ENCODE measurements at regions not wholly inside any gene's neighbourhood (a gene's known extent, or its start where the extent isn't known, plus 50 kb on each side); places are given as distances from the start of the nearest gene placed in this dataset.

DNA sequence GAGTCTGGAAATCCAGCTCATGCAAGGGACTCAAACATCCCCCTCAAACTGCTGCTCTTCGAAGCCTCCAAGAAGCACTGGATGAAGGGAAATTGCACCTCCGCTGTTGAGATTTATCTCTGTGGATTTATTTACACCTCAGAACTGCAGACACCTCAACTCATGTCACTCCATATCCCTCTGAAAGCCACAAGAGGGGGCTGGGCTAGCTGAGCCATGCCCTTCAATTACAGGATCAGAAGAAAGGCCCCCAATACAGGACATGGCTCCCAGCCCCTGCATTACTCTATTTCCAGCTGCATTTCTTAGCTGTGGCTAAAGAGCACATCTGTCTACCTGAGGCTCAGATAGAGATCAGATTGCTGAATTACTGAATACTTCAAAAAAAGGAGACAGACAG, 103.1 kb upstream of the DYNLRB2 start:
- Histone ChIP-seq H3K27me3 (peaks cover 6% of the 10 kb centered on the region), H3K36me3 (no peaks in the 10 kb centered on the region), H3K4me3 (no peak overlapping the region), H3K27ac (no peak overlapping the region), H3K9me3 (no peaks in the 10 kb centered on the region), H3K4me1 (no peaks in the 10 kb centered on the region)
- no peak for ATAC-seq
- 60 to 75% methylated on average over 1 to 2 of the region's 2 CpGs for WGBS, 2 donors (ENCODE audit: low coverage in 1 of 2)
- no peak for TF ChIP-seq EP300 (IDR thresholded peaks at IDR 0.05)
- TF ChIP-seq, protein P1, sequence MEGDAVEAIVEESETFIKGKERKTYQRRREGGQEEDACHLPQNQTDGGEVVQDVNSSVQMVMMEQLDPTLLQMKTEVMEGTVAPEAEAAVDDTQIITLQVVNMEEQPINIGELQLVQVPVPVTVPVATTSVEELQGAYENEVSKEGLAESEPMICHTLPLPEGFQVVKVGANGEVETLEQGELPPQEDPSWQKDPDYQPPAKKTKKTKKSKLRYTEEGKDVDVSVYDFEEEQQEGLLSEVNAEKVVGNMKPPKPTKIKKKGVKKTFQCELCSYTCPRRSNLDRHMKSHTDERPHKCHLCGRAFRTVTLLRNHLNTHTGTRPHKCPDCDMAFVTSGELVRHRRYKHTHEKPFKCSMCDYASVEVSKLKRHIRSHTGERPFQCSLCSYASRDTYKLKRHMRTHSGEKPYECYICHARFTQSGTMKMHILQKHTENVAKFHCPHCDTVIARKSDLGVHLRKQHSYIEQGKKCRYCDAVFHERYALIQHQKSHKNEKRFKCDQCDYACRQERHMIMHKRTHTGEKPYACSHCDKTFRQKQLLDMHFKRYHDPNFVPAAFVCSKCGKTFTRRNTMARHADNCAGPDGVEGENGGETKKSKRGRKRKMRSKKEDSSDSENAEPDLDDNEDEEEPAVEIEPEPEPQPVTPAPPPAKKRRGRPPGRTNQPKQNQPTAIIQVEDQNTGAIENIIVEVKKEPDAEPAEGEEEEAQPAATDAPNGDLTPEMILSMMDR (IDR thresholded peaks at IDR 0.05), result no peak
- TF ChIP-seq POLR2AphosphoS5 (IDR thresholded peaks at IDR 0.05), result no peak
- no peak for TF ChIP-seq POLR2A (IDR thresholded peaks at IDR 0.05)

DNA sequence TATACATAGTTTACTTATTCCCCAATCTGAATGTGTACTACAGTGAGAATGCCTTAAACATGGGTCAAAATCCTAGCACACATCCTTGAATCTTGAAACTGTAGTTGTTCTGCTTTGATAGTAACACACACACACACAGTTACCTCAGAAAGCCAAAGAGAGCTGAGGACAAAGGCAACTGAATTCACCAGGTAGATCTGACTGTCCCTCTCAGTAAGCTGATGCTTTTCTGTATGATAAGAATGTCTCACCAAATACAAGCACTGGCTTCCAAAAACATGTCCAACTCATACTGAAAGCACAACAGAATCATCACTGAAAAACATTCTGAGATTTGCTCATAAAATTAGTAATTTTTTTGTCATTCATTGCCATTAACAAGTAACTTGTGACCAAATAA, 104.3 kb upstream of the DYNLRB2 start:
- Histone ChIP-seq H3K4me1 (no peaks in the 10 kb centered on the region), H3K27me3 (peaks cover 6% of the 10 kb centered on the region), H3K4me3 (no peak overlapping the region), H3K9me3 (no peaks in the 10 kb centered on the region), H3K27ac (no peak overlapping the region), H3K36me3 (no peaks in the 10 kb centered on the region)
- TF ChIP-seq POLR2A (IDR thresholded peaks at IDR 0.05) (no peak), POLR2AphosphoS5 (IDR thresholded peaks at IDR 0.05) (no peak), EP300 (IDR thresholded peaks at IDR 0.05) (no peak)
- TF ChIP-seq, protein P1 (IDR thresholded peaks at IDR 0.05), result no peak
- ATAC-seq, result no peak

DNA sequence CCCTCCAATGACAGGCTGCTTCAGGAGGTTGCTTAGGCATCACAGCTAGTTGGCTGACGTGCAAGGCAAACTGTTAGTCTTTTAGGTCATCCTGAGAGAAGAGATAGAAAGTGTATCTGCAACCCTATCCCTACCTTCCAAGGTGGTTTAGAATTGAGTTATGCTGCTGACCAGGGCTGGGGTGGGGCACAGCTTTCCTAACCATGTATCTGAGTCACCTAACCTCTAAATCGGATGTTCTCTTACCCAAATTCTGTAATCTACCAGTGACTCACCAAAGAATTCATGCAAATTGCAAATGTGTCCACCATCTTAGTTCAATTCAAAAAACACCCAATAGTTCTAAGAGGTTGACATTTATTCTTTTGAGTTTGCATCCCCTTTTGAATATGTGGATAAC, 107.2 kb upstream of the DYNLRB2 start:
- Histone ChIP-seq H3K27me3 (peaks cover 6% of the 10 kb centered on the region), H3K4me1 (no peaks in the 10 kb centered on the region), H3K9me3 (peaks cover 0 to 8% (median 0%) of the 10 kb centered on the region in 3 donors), H3K27ac (no peak overlapping the region), H3K4me3 (no peak overlapping the region), H3K36me3 (no peaks in the 10 kb centered on the region)
- no peak for TF ChIP-seq POLR2AphosphoS5 (IDR thresholded peaks at IDR 0.05)
- ATAC-seq, result no peak
- 60 to 72% methylated on average over 1 to 2 of the region's 2 CpGs for WGBS, 2 donors (ENCODE audit: low coverage in 1 of 2)

DNA sequence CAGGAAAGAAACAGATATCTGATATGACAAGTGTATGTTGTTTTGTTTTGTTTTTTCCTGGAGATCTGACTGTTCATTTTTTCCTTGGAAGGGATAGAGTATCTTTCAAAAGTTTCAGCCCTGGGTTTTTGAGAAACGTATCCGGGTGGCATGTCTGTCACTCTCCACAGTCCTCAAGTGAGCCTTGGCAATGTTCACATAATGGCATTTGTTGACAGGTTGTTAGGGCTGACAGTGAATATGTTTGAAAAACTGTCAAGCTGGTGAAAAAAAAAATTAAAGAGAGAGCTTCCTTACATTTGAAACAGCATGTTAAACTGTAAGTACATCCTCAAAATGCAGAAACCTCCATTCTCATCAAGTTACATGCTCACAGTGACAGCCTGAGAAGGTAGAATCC, 113.0 kb upstream of the DYNLRB2 start:
- Histone ChIP-seq H3K4me1 (no peaks in the 10 kb centered on the region), H3K9me3 (peaks cover 0 to 8% (median 0%) of the 10 kb centered on the region in 3 donors), H3K27ac (no peak overlapping the region), H3K27me3 (no peaks in the 10 kb centered on the region), H3K4me3 (no peak overlapping the region), H3K36me3 (no peaks in the 10 kb centered on the region)
- WGBS, 2 donors (ENCODE audit: low coverage in 1 of 2), result 82% methylated on average over 2 of the region's 2 CpGs; no CpG with 5 or more reads in 1 of the 2 donors
- no peak for ATAC-seq
- TF ChIP-seq POLR2A (IDR thresholded peaks at IDR 0.05) (no peak), EP300 (IDR thresholded peaks at IDR 0.05) (no peak), POLR2AphosphoS5 (IDR thresholded peaks at IDR 0.05) (no peak)
- TF ChIP-seq, protein P1 (IDR thresholded peaks at IDR 0.05), result no peak

DNA sequence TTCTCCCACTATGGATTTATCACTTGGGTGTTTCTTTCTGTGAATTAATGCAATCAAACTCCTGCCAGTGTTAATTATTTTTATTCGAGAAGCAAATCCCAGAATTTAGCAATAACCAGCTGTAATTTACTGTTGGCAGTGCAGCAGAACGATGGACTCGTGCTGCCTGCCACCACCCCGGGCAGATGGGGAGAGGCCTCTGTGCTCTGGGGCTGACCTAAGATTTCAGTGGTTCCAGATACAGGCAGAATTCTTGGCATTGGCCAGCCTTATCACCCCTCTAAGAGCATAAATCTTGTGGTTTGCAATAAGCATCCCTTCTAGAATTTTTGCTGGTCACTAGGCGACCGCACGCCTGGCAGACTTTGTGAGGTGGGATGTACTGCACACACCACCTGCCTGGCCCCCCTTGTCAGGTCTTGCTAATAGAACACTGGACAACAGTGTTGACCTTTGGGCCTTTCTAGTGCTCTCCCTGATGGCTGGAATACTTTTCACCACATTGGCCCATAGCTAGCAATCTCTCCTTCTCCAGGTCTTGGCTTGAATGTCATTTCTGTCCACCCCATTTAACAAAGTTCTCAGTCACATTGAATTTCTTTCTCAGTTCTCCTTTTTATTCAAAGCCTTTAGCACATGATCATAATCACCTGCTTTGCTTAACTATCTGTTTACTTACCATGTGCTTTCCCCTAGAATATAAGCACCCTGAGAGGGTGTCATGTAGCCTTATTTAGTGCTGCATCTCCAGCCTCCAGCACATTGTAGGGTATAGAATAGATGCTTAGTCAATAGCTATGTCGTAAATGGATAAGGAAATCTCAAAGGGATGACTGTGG, 122.1 kb upstream of the DYNLRB2 start:
- H3K27me3 ChIP-seq, result no peaks in the 10 kb centered on the region
- H3K4me1 ChIP-seq, result no peaks in the 10 kb centered on the region
- no peaks in the 10 kb centered on the region for H3K9me3 ChIP-seq
- ATAC-seq, result no peak
- H3K27ac ChIP-seq, result no peak overlapping the region
- TF ChIP-seq EP300 (IDR thresholded peaks at IDR 0.05), result no peak
- TF ChIP-seq POLR2AphosphoS5 (IDR thresholded peaks at IDR 0.05), result no peak
- no peak for TF ChIP-seq POLR2A (IDR thresholded peaks at IDR 0.05)
- WGBS, 2 donors (ENCODE audit: low coverage in 1 of 2), result 90 to 94% methylated on average over 3 to 5 of the region's 8 CpGs
- no peak overlapping the region for H3K4me3 ChIP-seq
- no peaks in the 10 kb centered on the region for H3K36me3 ChIP-seq

DNA sequence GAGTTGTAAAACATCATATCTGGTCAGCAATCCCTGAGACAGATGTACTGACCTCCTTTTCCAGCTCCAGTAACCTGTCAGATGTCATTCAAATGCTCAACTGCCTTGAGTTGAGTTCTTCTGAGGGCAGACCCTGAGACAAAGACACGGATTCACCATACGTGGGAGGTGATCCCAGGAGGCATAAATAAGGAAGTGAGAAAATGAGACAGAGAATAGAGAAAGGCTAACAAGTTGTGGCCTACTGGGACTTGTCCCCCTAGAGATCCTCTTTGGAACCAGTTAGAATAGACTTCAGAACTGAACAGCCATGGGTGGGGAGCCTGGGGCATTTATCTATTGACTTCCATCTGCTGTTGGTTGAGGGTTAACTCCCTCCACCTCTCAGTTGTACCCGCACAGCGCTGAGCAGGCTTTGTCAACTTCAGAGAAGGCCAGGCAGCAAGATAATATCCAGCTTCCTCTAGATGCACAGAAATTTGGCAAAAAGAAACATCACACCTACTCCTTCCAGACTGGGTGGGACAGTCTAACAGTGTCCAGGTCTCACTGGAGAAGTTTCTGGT, 123.0 kb upstream of the DYNLRB2 start:
- 64% methylated on average over 4 of the region's 4 CpGs; no CpG with 5 or more reads in 1 of the 2 donors for WGBS, 2 donors (ENCODE audit: low coverage in 1 of 2)
- Histone ChIP-seq H3K36me3 (no peaks in the 10 kb centered on the region), H3K27ac (no peak overlapping the region), H3K4me3 (no peak overlapping the region), H3K27me3 (no peaks in the 10 kb centered on the region), H3K4me1 (no peaks in the 10 kb centered on the region), H3K9me3 (no peaks in the 10 kb centered on the region)
- TF ChIP-seq, protein P1 (IDR thresholded peaks at IDR 0.05), result no peak
- TF ChIP-seq POLR2A (IDR thresholded peaks at IDR 0.05) (no peak), EP300 (IDR thresholded peaks at IDR 0.05) (no peak)
- no peak for ATAC-seq
